ENCODE measurements at regions not wholly inside any gene's neighbourhood (a gene's known extent, or its start where the extent isn't known, plus 50 kb on each side); places are given as distances from the start of the nearest gene placed in this dataset.

- H3K4me3 ChIP-seq (ENCODE audit: low read depth, low read length), result no peak overlapping the region
- H3K9me3 ChIP-seq (ENCODE audit: severe bottlenecking), result no peaks in the 10 kb centered on the region
- peak; percentile 57 for TF ChIP-seq CTCF (IDR thresholded peaks at IDR 0.05; ENCODE audit: low read depth, low read length)
- peak; percentile 11 for DNase-seq
- peaks cover 10% of the 10 kb centered on the region for H3K27me3 ChIP-seq (ENCODE audit: insufficient read depth, low read depth, severe bottlenecking)
- no peak overlapping the region for H3K27ac ChIP-seq
- H3K36me3 ChIP-seq, result no peaks in the 10 kb centered on the region
These were observed 51.9 kb upstream of the WT1 start for GRCh38 chr11:32487270-32487669.

GRCh38 chr11:32485733-32486132 is 50.4 kb upstream of the WT1 start:
- Histone ChIP-seq H3K27ac (no peak overlapping the region), H3K4me3 (ENCODE audit: low read depth, low read length) (no peak overlapping the region), H3K9me3 (ENCODE audit: severe bottlenecking) (no peaks in the 10 kb centered on the region), H3K36me3 (no peaks in the 10 kb centered on the region), H3K27me3 (ENCODE audit: insufficient read depth, low read depth, severe bottlenecking) (peaks cover 24% of the 10 kb centered on the region)
- no peak for DNase-seq
- no peak for TF ChIP-seq CTCF (IDR thresholded peaks at IDR 0.05; ENCODE audit: low read depth, low read length)

All from WERI-Rb-1 (cell line).